Epithelial cell of proximal tubule (primary cell): ENCODE measurements at regions not wholly inside any gene's neighbourhood (a gene's known extent, or its start where the extent isn't known, plus 50 kb on each side); places are given as distances from the start of the nearest gene placed in this dataset.

ENCODE experiments used
- DNase-seq: peaks from one replicate; pipeline ENCODE4 v3.0.0-alpha.2; 2011; ENCODE audit warnings: low read depth
- H3K4me3 ChIP-seq: 2 replicates; pipeline ENCODE4 v1.5.1; 2011; ENCODE audit warnings: low read depth, mild to moderate bottlenecking, low read length
- CTCF ChIP-seq: conservative IDR thresholded peaks from 2 replicates; pipeline ENCODE4 v1.5.1; 2012; ENCODE audit warnings: low read depth, mild to moderate bottlenecking, low read length

GRCh38 chr18:22627506-22627905 lies 209.8 kb upstream of the CTAGE1 start:
- no peak for DNase-seq
- no peak overlapping the region for H3K4me3 ChIP-seq
- TF ChIP-seq CTCF = no peak

- TF ChIP-seq CTCF = no peak
- H3K4me3 ChIP-seq = no peak overlapping the region
- no peak for DNase-seq
Observed at GRCh38 chr18:22628795-22629510, 211.2 kb upstream of the CTAGE1 start.

GRCh38 chr18:22630980-22631379 lies 213.3 kb upstream of the CTAGE1 start:
- no peak overlapping the region for H3K4me3 ChIP-seq
- DNase-seq = no peak
- no peak for TF ChIP-seq CTCF

GRCh38 chr18:22632191-22632590 lies 214.5 kb upstream of the CTAGE1 start:
- no peak overlapping the region for H3K4me3 ChIP-seq
- TF ChIP-seq CTCF = no peak
- no peak for DNase-seq

GRCh38 chr18:22634464-22634863 lies 216.7 kb upstream of the CTAGE1 start:
- no peak overlapping the region for H3K4me3 ChIP-seq
- TF ChIP-seq CTCF = no peak
- no peak for DNase-seq

GRCh38 chr18:22637787-22638186 lies 220.1 kb upstream of the CTAGE1 start:
- no peak overlapping the region for H3K4me3 ChIP-seq
- DNase-seq = no peak
- no peak for TF ChIP-seq CTCF

GRCh38 chr18:22639026-22639463 lies 221.3 kb upstream of the CTAGE1 start:
- TF ChIP-seq CTCF = no peak
- no peak overlapping the region for H3K4me3 ChIP-seq
- DNase-seq = no peak
